GM12873 (cell line): ENCODE measurements at regions not wholly inside any gene's neighbourhood (a gene's known extent, or its start where the extent isn't known, plus 50 kb on each side); places are given as distances from the start of the nearest gene placed in this dataset.

ENCODE experiments used
- TF ChIP-seq, protein P1 (sequence below): IDR thresholded peaks from 2 replicates; pipeline ENCODE4 v1.5.1; 2012; ENCODE audit warnings: low read depth, mild to moderate bottlenecking, moderate library complexity, low read length, control low read depth; ENCODE audit not compliant: insufficient read depth; ENCODE audit errors: missing control alignments

DNA sequence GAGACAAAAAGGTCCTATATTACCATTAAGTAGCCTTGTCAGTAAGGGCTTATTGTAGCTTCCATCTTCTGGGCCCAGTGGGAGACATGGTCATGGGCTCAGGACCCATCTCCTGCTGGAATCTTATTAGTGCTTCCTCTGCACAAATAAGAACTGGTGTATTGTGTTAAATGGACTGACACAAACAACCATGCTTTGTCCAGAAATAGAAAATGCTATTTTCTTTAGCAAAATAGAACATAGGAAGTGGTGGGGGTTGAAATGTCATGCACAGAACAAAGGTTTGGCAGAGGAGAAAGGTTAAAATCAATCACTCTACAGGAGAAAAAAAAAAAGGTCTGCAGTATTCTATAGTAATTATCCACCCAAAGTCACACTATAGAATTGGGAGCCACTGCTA is 252.2 kb downstream of the ELAVL2 start:
- TF ChIP-seq, protein P1, sequence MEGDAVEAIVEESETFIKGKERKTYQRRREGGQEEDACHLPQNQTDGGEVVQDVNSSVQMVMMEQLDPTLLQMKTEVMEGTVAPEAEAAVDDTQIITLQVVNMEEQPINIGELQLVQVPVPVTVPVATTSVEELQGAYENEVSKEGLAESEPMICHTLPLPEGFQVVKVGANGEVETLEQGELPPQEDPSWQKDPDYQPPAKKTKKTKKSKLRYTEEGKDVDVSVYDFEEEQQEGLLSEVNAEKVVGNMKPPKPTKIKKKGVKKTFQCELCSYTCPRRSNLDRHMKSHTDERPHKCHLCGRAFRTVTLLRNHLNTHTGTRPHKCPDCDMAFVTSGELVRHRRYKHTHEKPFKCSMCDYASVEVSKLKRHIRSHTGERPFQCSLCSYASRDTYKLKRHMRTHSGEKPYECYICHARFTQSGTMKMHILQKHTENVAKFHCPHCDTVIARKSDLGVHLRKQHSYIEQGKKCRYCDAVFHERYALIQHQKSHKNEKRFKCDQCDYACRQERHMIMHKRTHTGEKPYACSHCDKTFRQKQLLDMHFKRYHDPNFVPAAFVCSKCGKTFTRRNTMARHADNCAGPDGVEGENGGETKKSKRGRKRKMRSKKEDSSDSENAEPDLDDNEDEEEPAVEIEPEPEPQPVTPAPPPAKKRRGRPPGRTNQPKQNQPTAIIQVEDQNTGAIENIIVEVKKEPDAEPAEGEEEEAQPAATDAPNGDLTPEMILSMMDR = no peak

DNA sequence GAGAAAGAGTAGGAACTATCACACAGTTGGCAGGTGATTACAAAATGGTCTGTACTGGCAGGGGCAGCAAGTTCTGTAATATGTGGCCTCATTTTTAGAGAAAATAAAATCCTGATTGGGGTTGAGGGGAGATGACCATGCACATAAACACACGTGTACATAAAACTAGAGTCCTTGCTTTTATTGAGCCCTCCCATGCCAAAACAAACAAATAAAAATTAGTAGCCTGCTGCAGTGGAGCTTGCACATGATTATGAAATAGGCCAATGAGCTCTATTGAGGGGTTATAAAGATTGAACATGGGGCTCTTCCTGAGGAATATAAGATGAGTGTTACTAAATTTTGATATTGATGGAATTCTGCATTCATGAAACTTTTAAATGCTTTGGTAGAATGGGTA is 248.4 kb downstream of the ELAVL2 start:
- TF ChIP-seq, protein P1 = no peak

DNA sequence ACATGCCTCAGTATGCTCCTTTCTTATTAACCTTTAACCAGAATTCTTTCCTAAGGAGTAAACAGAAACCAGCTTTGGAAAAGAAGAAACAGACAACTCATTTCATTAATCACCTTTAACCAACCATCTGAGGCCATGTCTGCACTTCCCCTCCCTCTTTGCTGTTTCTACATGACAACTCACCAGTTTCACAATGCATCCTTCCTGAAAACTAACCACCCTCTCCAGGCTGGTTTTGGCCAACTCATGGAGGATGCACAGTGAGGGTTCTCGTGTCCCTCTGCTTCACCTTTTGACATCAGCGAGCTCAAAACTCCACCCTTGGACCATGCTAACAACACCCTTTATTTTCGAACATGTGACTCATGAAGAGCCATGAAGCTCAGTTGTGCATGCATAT is 244.1 kb downstream of the ELAVL2 start:
- TF ChIP-seq, protein P1 = no peak

DNA sequence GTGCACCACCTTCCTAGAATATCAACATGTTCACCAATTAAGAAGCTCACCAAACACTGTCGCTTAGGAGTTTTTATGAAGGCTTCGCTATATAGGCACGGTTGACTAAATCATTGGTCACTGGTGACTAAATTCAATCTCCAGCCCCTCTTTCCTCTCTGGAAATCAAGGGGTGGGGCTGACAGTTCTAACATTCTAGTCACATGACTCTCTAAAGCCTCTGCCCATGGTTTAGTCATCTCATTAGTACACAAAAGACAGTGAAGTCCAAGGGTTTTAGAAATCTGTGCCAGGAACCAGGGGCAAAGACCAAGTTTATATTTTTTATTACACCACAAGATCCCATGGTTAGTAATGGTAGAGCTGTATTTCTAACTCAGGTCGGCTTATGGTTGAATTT is 243.2 kb downstream of the ELAVL2 start:
- TF ChIP-seq, protein P1 = no peak

DNA sequence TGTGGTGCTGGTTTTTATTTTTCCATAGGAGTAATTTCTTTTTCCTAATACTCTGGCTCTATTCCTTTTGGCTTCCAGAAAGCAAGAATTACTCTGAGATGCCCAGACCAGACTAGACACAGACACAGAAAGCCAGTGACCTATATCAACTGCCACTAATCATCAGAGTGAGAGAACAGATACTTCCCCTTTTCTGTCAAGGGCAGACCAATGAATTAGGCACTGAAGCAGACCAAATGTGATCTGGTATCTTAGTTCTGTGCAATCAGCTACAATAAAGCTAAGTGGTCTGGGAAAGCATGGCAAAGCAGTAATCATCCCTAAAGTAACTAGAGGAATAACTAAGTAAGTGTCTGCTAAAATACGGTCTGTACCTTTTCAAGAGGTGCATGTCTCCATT is 239.1 kb downstream of the ELAVL2 start:
- TF ChIP-seq, protein P1 = no peak

DNA sequence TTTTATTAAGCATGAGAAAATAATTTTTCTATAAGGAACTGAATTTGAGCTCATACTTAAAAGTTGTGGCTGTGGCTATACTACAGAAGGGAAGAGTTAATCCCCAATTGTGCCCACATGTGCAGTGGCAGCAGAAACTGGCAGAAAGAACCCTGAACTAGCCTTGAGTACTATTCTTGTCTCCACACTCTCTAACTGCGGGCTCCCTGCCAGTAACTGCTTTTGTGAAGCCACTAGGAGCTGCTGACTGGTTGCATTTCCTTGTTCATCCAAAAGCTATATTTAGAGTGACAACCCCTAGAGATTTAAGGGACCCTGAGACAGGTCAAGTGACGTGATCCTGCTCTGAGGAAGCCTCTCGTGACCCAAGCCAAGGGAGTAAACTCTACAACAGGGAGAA is 238.6 kb downstream of the ELAVL2 start:
- TF ChIP-seq, protein P1 = no peak

DNA sequence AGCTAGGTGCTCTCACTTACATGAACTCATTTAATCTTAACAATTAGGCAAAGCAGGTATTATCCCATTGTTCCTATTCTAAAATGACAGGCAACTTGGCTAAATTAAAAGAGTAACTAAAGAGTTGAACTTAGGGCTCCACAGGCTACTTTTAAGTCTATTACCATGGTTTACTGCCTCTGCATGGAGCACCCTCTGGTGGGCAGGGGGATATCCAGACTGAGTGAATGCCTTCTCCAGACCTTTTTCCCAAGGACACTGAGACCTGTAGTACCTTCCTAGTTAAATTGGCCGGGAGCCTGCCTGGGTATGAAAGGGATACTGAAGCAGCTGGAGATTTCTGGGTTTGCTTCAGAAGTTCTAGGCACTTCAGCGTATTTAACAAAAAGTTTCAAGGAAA is 238.1 kb downstream of the ELAVL2 start:
- TF ChIP-seq, protein P1 = no peak
